Activated naive CD4-positive, alpha-beta T cell treated with anti-CD3 and anti-CD28 coated beads, Interleukin-2, amount 10 ng/mL, durations not matched to agents 7 days and 5 days (primary cell): ENCODE measurements at regions not wholly inside any gene's neighbourhood (a gene's known extent, or its start where the extent isn't known, plus 50 kb on each side); places are given as distances from the start of the nearest gene placed in this dataset.

Experiments used
- CTCF ChIA-PET: fragments of 350-600 bp; sonication (Branson Sonifier 250); formaldehyde crosslinking; loops from one replicate; lab custom pipeline; 2021; ENCODE audit warnings: antibody characterized with exemption; lab: Charles Lee
- DNase-seq: peaks from one replicate; pipeline ENCODE4 v3.0.0-alpha.2; 2020
- H3K27ac Mint-ChIP-seq: one replicate; pipeline ENCODE4 v1.8.0; 2021; ENCODE audit warnings: mild to moderate bottlenecking, moderate library complexity, mixed read lengths
- H3K27me3 Mint-ChIP-seq: one replicate; pipeline ENCODE4 v1.8.0; 2021; ENCODE audit warnings: mild to moderate bottlenecking, mixed read lengths
- H3K36me3 Mint-ChIP-seq: one replicate; pipeline ENCODE4 v1.8.0; 2021; ENCODE audit warnings: mixed read lengths
- H3K4me1 Mint-ChIP-seq: one replicate; pipeline ENCODE4 v1.8.0; 2021; ENCODE audit warnings: mixed read lengths
- H3K4me3 Mint-ChIP-seq: one replicate; pipeline ENCODE4 v1.8.0; 2021; ENCODE audit warnings: mild to moderate bottlenecking, moderate library complexity, mixed read lengths
- H3K9me3 Mint-ChIP-seq: one replicate; pipeline ENCODE4 v1.8.0; 2021; ENCODE audit warnings: mixed read lengths

- no peak for DNase-seq
- H3K36me3 Mint-ChIP-seq = no peaks in the 10 kb centered on the region
- H3K27me3 Mint-ChIP-seq = peaks cover 11% of the 10 kb centered on the region
- H3K4me1 Mint-ChIP-seq = no peaks in the 10 kb centered on the region
- no peak overlapping the region for H3K4me3 Mint-ChIP-seq
- peaks cover 2% of the 10 kb centered on the region for H3K9me3 Mint-ChIP-seq
- CTCF ChIA-PET = no interaction called here
- H3K27ac Mint-ChIP-seq = no peak overlapping the region
Observed at GRCh38 chr1:30036666-30037065, 686.7 kb downstream of the MATN1 start.

- no peaks in the 10 kb centered on the region for H3K4me1 Mint-ChIP-seq
- CTCF ChIA-PET = no interaction called here
- no peaks in the 10 kb centered on the region for H3K36me3 Mint-ChIP-seq
- peaks cover 2% of the 10 kb centered on the region for H3K9me3 Mint-ChIP-seq
- no peak overlapping the region for H3K4me3 Mint-ChIP-seq
- DNase-seq = no peak
- no peak overlapping the region for H3K27ac Mint-ChIP-seq
- peaks cover 11% of the 10 kb centered on the region for H3K27me3 Mint-ChIP-seq
Observed at GRCh38 chr1:30036229-30036547, 687.2 kb downstream of the MATN1 start.

GRCh38 chr1:30035522-30036228 is 687.7 kb downstream of the MATN1 start:
- H3K27ac Mint-ChIP-seq = no peak overlapping the region
- H3K27me3 Mint-ChIP-seq = peaks cover 11% of the 10 kb centered on the region
- H3K36me3 Mint-ChIP-seq = no peaks in the 10 kb centered on the region
- H3K9me3 Mint-ChIP-seq = peaks cover 2% of the 10 kb centered on the region
- H3K4me3 Mint-ChIP-seq = no peak overlapping the region
- CTCF ChIA-PET = no interaction called here
- DNase-seq = no peak
- H3K4me1 Mint-ChIP-seq = no peaks in the 10 kb centered on the region

- Mint-ChIP-seq H3K27me3 (peaks cover 11% of the 10 kb centered on the region), H3K36me3 (no peaks in the 10 kb centered on the region), H3K9me3 (peaks cover 2% of the 10 kb centered on the region), H3K27ac (no peak overlapping the region), H3K4me1 (no peaks in the 10 kb centered on the region), H3K4me3 (no peak overlapping the region)
- no peak for DNase-seq
- CTCF ChIA-PET = no interaction called here
Observed at GRCh38 chr1:30034627-30035521, 688.5 kb downstream of the MATN1 start.

GRCh38 chr1:30034105-30034626 is 689.2 kb downstream of the MATN1 start:
- Mint-ChIP-seq H3K4me3 (no peak overlapping the region), H3K27me3 (peaks cover 11% of the 10 kb centered on the region), H3K36me3 (no peaks in the 10 kb centered on the region), H3K27ac (no peak overlapping the region), H3K4me1 (no peaks in the 10 kb centered on the region), H3K9me3 (peaks cover 2% of the 10 kb centered on the region)
- no peak for DNase-seq
- CTCF ChIA-PET = no interaction called here

DNA sequence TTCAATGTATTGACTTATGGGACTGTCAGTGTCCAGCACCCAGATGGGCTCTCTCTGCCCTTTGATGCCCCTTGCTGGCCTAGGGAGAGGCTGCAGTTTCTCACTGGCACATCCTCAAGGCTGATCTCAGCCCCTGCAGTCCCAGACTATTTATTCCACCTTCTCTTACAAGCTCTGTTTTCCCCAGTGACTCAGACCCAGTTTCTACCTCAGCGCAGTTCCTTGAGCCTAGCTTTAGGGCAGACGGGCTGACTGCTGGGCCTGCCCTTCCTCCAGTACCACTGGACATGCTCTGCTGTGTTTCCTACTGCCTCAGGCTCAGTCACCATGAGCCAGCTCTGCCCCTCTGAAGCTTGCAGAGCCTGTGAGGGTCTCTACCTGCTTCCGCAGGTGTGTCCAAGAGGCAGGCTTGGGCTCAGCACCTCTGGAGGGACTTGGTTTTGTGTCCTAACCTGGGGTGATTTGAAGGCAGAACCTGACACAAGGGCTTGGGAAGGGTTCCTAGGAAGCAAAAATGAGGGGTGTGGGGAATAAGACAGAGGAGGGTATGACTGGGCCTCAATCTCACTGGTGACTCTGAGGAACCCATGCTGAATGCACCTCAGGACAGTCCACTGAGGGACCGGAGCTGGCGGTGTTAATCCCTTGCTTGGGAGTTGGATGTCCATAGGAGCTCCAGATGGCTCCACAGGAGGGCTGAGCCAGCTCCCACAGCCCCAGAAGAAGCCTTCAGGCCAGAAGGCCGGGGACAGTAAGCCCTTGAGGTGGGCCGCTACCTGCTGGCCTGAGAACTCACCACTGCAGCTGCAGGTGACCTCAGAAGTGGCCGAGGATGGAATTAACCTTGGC is 689.9 kb downstream of the MATN1 start:
- DNase-seq = no peak
- CTCF ChIA-PET = no interaction called here
- H3K4me3 Mint-ChIP-seq = no peak overlapping the region
- H3K27ac Mint-ChIP-seq = no peak overlapping the region
- no peaks in the 10 kb centered on the region for H3K4me1 Mint-ChIP-seq
- peaks cover 11% of the 10 kb centered on the region for H3K27me3 Mint-ChIP-seq
- no peaks in the 10 kb centered on the region for H3K36me3 Mint-ChIP-seq
- H3K9me3 Mint-ChIP-seq = peaks cover 2% of the 10 kb centered on the region

DNA sequence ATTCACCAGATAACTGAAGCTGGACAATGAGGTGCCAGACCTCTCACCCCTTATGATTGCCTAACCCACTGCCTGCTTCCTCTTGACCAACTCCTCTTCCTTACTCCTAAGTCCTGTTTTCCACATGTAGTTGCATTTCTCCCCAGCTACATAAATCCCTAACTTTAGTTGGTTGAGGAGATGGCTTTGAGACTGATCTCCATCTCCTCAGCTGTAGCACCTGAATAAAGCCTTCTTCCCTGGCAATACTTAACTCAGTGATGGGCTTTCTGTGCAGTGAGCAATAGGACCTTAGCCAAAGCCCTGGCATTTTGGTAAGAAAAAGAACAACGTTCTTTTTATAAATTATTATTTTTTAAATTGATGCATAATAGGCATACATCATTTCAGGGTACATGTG is 691.1 kb downstream of the MATN1 start:
- CTCF ChIA-PET = no interaction called here
- Mint-ChIP-seq H3K9me3 (peaks cover 2% of the 10 kb centered on the region), H3K4me3 (no peak overlapping the region), H3K4me1 (no peaks in the 10 kb centered on the region), H3K27ac (no peak overlapping the region), H3K27me3 (peaks cover 11% of the 10 kb centered on the region), H3K36me3 (no peaks in the 10 kb centered on the region)
- DNase-seq = no peak

GRCh38 chr1:30029677-30030076 is 693.7 kb downstream of the MATN1 start:
- Mint-ChIP-seq H3K9me3 (peaks cover 2% of the 10 kb centered on the region), H3K36me3 (no peaks in the 10 kb centered on the region), H3K27ac (no peak overlapping the region), H3K4me3 (no peak overlapping the region), H3K4me1 (no peaks in the 10 kb centered on the region), H3K27me3 (peaks cover 13% of the 10 kb centered on the region)
- DNase-seq = no peak
- CTCF ChIA-PET = no interaction called here

- H3K4me3 Mint-ChIP-seq = no peak overlapping the region
- H3K27ac Mint-ChIP-seq = no peak overlapping the region
- CTCF ChIA-PET = no interaction called here
- no peaks in the 10 kb centered on the region for H3K36me3 Mint-ChIP-seq
- no peaks in the 10 kb centered on the region for H3K4me1 Mint-ChIP-seq
- H3K9me3 Mint-ChIP-seq = peaks cover 2% of the 10 kb centered on the region
- DNase-seq = no peak
- H3K27me3 Mint-ChIP-seq = peaks cover 17% of the 10 kb centered on the region
Observed at GRCh38 chr1:30028939-30029338, 694.4 kb downstream of the MATN1 start.

- Mint-ChIP-seq H3K36me3 (no peaks in the 10 kb centered on the region), H3K4me3 (no peak overlapping the region), H3K4me1 (no peaks in the 10 kb centered on the region), H3K9me3 (peaks cover 2% of the 10 kb centered on the region), H3K27me3 (peaks cover 14% of the 10 kb centered on the region), H3K27ac (no peak overlapping the region)
- CTCF ChIA-PET = no interaction called here
- no peak for DNase-seq
Observed at GRCh38 chr1:30028283-30028682, 695.1 kb downstream of the MATN1 start.

DNA sequence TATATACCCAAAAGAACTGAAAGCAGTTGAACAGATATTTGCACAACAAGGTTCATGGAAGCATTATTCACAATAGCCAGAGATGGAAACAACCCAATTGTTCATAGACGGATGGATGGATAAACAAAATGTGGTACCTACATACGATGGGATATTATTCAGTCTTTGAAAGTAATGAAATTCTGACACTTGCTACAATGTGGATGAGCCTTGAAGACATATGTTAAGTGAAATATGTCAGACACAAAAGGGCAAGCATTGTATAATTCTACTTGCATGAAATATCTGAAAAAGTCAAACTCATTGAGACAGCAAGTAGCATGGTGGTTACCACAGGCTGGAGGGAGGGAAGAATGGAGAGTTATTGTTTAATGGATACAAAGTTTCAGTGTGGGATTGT is 696.1 kb downstream of the MATN1 start:
- Mint-ChIP-seq H3K4me3 (no peak overlapping the region), H3K27ac (no peak overlapping the region), H3K27me3 (peaks cover 18% of the 10 kb centered on the region), H3K9me3 (peaks cover 2% of the 10 kb centered on the region), H3K36me3 (no peaks in the 10 kb centered on the region), H3K4me1 (no peaks in the 10 kb centered on the region)
- CTCF ChIA-PET = no interaction called here
- DNase-seq = no peak

- no peaks in the 10 kb centered on the region for H3K36me3 Mint-ChIP-seq
- CTCF ChIA-PET = no interaction called here
- peaks cover 14% of the 10 kb centered on the region for H3K27me3 Mint-ChIP-seq
- H3K9me3 Mint-ChIP-seq = no peaks in the 10 kb centered on the region
- no peak for DNase-seq
- no peak overlapping the region for H3K4me3 Mint-ChIP-seq
- no peak overlapping the region for H3K27ac Mint-ChIP-seq
- no peaks in the 10 kb centered on the region for H3K4me1 Mint-ChIP-seq
Observed at GRCh38 chr1:30024411-30025195, 698.8 kb downstream of the MATN1 start.

GRCh38 chr1:30023339-30024022 is 699.9 kb downstream of the MATN1 start:
- H3K27me3 Mint-ChIP-seq = peaks cover 14% of the 10 kb centered on the region
- no peak overlapping the region for H3K27ac Mint-ChIP-seq
- no peaks in the 10 kb centered on the region for H3K9me3 Mint-ChIP-seq
- no peaks in the 10 kb centered on the region for H3K36me3 Mint-ChIP-seq
- no peaks in the 10 kb centered on the region for H3K4me1 Mint-ChIP-seq
- H3K4me3 Mint-ChIP-seq = no peak overlapping the region
- CTCF ChIA-PET = no interaction called here
- DNase-seq = no peak
